ENCODE measurements at regions not wholly inside any gene's neighbourhood (a gene's known extent, or its start where the extent isn't known, plus 50 kb on each side); places are given as distances from the start of the nearest gene placed in this dataset.

DNA sequence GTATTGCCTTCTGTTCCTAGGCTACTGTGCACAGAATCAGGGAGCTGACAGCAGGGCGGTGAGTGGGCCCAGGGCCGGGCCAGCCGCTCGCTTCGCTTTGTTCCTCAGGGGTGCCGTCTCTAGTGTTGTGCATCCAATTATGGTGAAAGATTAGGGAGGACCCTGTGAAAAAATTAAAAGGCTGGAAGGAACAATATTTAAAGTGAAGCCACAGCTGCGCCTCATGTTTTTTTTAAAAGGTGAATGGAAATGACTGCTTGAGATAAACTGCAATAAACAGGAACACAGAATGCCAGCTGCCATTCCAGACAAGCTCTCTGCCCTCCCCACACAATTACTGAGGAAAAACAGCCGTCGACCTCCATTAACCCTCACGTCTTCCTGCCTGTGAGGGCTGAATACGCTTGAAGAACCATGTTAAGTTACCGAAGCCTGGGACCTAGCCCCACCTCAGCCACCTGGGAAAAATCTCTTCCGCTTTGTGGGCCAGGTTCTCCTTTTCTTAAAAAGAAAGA lies 132.0 kb upstream of the IL12A start:
- ATAC-seq: no peak

DNA sequence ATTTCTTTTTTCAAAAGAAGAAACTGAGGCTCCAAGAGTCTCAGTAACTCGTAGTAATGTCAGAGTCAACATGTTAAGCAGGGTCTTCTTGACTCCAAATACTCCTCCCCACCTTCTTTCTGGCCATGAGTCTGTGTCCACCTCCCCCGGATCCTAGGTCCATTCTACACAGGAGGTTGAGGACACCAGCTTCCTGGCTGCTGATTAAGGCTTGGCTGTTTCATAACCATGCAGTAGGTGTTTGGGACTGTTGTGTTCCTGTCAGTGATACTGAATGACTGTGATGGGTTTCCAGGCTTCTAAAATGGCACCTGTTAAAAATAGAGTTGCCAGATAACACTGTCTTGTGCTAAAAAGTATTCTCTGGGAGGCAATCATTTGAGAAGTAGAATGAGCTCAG lies 130.8 kb upstream of the IL12A start:
- ATAC-seq: no peak

DNA sequence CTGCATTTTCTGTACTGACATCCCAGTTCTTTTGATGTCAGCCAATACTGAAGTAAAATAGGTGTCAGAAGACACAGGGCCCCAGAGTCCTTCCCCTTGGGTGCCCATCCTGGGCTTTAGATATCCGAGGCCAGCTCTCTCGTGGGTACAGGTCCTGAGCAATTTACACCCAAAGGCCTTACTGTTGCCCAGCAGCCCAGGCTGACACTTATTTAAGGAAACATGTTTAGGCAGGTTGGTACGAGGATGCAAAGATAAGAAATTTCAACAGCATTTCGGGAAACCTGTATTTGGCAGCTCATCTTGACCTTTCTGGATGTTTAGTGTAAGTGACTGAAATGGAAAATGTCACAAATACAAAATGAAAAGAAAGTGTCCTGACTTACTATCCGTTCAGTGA lies 130.0 kb upstream of the IL12A start:
- no peak for ATAC-seq

DNA sequence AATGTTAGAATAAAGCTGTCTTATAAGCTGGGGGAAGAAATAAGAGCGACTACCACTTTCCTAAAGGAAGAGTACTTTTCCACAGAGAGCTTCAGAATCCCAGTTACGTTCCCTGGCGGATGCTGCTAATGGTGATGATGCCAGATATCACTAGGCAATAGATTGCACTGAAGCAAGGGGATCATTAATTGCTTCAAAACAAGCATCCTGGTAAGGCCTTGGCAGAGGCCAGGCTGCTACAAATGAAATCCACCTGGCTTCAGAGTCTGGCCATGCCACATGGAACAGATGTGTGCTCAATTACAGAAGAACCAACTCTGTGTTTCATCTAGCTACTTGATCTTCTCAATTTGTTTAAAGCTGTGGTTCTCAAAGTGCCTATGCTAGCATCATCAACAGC lies 129.2 kb upstream of the IL12A start:
- ATAC-seq: no peak

DNA sequence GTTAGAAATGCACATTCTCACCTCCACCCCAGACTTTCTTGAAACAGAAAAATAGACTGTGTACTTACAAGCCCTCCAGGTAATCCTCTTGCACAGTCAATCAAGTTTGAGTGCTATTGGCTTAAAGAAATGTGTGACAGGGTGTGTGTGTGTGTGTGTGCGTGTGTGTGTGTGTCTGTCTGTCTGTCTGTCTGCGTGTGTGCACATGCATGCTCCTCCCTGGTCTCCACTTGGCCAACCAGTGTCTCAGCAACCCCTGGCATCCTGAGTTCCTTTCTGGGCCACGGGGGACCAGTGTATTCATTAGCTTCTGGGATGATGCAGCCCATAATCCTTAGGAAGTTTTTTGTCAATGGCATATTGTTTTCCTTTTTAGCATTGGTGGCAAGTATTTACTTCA lies 128.8 kb upstream of the IL12A start:
- peak; percentile 33 for ATAC-seq

DNA sequence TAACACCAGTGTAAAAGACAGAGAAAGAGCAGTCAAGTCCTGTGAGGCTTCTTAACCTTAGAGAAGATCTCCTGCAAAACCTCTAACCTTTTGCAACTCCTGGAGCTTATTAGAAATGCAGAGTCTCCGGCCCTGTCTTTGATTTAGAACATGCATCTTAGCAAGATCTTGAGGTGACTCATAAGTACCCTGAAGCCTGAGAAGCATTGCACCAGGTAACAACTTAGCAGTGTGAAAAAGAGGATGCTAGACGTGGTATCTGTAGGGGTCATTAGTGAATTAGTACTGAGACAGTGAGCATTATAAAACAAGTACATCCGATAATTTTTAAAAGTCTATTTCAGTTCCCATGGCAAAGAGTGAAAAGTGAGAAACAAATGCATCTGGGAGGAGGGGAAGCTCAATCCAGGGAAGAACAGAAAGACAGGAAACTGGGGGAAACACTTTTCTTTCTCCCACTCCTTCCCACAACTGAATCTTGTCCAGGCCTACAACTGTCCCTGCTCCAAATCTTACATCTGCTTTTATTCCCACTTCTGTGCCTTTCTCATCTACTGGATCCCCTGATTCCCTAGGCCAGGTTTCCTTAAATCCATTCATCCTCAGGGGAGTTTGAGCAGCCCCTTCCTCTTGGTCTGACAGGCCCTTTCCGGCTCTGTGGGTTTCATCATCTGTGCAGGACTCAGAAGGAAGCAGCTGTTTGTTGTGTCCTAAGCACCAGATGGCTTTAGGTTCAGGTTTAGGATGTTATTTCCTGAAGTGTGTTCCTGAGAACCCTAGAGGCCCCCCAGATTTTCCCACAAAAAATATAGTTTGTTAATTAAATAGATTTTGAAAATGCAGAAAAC lies 128.1 kb upstream of the IL12A start:
- ATAC-seq: no peak

DNA sequence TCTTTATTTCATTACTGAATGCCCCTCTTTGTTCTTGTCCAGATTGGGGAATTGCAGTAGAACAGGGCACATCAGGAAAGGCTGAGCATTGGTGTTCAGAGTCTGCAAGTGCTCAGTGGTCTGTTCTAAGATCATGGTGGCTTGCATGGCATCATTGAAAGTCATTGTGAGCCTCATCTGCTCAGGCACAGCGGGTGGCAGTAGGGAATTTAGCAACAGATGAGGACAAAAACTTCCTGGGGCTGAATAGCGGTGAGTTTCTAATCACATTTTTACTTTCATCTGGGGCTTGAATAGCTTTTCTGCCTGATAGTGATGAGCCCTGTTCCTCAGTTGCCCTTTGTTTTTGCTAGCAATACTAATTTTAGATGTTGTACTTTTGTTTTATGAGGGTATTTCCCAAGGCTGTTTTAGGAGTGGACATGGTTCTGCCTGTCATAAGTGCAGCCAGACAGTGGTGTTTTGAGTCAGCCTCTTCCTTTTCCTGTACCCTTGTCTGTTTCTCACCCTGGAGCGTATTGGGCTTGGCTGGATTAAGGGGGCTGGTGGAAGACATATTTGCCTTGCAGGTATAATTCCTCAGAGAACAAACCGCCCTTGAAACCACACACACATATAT lies 127.2 kb upstream of the IL12A start:
- ATAC-seq: no peak

DNA sequence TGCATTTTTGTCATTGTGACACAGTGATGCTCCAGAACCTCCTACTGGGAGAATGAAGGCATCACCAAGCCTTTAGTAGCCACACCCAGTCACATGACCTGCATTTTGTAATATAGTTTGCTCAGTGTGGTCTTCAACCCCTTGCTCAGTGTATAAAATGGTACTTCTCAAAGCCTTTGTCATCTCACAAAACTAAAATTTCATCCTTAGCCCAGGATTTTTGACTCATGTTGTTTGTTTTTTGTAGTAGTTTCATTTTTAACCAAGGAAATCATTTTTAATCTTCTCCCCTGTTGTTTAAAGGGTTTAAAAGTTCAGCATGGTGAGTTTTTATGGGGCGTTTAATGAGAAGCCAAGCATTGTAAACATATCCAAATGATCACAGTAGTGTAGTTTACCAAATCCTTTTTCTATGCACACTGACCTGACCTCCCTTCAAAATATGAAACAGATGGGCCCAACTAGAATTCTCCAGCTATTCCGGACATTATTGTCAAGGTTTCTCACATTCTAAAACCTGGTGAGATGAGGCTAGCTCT lies 123.5 kb upstream of the IL12A start:
- no peak for ATAC-seq

DNA sequence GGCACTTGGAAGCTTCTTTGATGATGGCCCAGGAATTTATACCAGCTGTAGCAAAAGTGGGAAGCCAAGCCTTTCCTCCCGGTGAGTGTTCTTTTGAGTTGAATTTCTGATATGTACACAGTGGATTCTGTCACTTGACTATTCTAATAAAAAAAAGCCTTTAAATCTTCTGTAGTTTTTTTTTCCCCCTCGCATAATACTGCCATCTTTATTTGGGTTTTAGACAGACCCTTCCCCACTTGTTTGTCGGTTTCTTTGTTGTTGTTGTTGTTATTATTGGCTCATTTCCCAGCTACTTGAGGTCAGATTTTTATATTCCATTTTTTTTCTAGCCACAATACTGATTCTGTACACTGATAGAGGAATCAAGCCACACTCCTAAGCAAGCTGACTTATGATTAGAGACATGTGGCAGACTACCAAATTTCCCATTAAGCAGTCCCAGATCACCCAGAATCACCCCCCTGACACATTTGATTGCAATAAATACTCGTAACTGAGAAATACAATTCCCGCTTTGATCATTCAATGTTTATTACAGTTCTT lies 122.4 kb upstream of the IL12A start:
- no peak for ATAC-seq

DNA sequence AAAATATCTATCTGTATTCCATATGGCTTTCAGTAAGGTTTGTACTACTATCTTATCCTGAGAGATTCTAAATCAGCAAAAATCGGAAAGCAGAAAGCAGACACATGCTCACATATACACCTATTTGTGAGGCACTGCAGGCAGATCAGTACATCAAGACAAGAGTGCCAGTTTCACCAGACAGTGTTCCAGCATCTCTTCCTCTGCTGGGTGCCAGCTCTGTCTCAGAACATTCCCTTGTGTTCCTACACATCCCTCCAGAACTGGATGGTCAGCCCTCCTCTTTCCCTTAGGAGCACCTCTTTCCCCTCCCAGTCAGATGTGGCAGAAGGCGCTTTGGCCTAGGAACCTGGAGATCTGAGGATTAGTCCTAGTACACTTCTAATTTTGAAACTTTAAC lies 121.3 kb upstream of the IL12A start:
- no peak for ATAC-seq

DNA sequence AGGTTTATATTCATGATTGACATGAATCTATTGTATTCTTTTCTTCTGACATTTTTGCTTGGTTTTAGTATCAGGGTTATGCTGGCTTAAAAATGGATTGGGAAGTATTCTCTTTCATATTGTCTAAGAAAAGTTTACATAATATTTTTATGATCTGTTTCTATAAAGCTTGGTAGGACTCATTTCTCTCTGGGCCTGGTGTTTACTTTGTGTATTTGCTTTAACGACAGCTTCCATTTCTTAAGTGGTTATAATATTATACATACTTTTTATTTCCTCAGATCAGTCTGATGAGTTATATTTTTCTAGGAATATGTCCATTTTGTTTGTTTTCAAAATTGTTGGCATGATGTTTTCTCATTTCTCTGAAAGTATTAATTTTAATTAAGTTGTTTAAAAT lies 117.9 kb upstream of the IL12A start:
- no peak for ATAC-seq

DNA sequence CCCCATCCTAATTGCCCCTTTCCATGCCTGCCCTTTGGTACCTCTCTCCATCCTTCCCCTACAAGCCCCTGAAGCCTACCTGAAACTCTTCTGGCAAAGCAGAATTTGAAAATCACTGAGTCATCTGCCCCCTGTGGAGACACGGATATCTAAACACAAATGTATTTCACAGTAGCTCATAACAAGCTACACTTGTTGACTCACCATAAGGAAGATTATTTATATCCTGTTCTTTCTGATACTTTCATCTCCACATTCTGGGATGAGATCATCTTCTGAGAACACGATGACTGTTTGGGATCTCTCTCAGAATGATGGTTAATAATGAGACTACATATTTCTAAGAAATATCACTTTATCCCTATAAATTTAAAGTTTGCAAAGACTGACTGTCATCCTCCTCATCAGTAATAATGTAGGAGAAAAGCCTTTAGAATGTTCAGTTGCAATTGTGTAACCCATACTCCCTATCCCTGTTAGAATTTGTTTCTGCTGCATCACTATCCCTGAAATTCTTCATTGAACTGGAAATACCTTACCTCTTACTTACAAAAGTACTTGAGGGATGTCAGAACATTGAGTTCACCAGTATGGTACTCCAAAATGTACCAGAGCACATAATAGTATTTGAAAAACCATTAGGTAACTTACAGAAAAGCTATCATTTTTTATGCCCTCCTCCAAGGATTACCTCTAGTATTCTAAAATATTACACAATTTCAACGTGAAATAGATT lies 116.1 kb upstream of the IL12A start:
- peak; percentile 86 for ATAC-seq

DNA sequence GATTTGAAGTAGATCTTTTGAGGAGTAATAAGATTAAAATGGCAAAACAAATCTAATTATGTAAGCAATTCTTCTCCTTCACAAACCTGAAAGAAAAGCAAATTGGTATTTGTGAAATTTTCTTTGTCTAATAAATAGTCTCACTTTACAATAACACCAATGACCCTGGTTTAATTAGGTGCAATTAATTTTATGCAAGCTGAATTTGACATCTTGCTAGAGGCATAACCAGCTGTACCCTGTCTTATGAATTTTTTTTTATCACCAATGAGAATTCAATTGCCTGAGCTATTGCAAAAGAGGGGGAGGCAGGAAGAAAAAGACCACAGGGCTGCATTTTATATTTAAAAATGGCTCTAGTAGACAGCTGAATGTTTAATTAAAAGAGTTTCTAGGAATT lies 113.5 kb upstream of the IL12A start:
- no peak for ATAC-seq

DNA sequence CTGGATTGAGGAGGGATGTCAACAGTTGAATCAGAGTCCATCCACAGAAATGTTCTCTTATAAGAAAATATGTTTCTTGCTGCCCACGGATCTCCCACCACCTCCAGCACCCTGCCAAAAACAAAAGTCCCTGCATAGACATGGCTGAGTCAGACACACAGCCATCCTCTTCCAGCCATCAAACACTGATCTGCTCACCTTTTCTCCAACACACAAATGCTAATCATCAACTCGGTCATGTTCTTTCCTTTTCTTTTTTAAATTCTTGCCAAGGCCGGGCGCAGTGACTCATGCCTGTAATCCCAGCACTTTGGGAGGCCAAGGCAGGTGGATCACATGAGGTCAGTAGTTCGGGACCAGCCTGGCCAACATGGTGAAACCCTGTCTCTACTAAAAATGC lies 110.7 kb upstream of the IL12A start:
- ATAC-seq: no peak

DNA sequence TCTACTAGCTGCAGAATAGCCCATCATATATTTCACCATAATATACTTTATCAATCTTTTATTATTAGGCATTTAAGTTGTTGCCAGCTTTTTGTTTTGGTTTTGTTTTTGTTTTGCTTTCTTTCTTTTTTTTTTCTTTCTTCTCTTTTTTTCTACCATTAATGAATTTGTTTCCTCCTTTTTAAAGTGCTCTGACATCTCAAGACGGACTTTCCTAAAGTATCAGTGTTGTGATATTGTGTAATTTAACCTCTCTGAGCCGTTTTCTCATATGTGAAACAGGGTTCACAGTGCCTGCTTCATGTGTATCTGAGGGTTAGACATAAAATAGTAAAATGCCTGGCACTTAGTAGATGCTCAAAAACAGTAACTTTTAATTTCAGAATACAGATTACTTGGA lies 109.5 kb upstream of the IL12A start:
- ATAC-seq: no peak

DNA sequence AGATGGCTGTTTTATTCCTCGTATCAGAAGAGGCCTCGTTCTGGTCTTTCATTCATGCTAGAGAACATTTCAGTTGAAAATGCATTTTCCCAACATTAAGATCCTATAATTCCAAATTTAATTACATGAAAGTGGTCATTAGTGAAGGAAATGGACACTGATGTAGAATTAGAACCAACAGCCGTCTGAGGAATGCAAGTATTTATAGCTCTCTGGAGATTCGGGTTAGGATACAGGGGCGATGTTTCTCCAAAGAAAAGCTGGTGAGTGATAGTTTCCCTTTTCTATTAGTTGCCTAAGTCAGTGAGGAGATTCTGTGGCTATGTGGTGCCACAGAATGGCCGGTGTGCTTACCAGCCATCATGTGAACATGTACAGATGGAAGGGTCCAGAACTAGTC lies 109.0 kb upstream of the IL12A start:
- ATAC-seq: no peak

DNA sequence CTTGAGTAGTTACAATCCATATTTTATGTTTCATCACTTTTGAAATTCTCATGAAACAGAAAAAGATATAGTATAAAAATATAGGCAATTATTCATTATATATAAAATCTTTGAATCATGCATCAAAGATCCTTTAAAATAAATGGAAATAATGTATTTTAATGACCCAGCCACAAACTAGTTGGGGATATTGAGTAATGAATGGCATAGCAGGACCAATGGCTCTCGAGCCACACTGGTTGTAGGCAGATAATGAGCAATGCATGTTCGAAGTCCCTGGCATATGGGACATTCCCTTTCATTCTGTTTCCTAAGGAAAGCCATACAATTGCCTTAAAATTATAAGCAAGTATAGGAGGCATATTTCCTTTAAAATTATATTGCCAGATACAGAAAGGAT lies 107.4 kb upstream of the IL12A start:
- no peak for ATAC-seq

DNA sequence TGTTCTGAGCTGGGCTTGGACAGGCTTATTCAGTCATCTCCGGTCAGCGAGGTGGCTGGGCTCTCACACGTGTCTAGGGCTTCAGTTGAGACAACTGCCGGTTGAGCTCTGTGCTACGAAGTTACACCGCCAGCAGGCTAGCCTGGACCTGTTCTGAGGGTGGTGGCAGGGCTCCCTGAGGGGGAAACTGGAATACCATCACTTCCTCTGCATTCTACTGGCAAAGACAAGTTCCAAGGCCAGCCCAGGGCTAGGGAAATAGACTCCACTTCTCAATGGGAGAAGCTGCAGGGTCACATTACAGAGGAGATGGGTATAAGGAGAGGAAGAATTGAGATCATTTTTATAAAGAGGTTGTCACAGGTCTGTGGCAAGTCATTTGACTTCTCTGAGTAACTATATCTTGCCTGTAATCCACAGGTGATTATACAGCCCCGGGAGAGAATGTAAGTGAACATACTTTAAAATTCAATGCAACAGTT lies 106.8 kb upstream of the IL12A start:
- ATAC-seq: peak; percentile 86

DNA sequence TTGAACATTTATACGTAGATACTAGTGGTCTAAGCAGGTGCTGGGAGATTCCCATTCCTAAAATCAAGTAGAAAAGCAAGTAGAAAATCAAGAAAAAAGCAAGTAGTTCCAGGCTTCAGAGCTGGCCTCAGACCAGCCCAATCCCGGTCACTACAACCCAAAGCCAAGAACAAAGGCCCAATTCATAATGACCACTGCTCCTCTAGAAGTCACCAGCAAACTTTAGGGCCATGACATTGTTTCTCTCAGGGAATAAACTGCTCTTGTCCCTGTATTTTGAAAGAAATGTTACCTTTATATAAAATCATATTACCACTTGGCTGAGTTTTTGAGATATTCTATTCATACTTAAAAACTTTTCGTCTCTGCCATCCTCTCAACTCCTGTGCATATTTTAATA lies 106.3 kb upstream of the IL12A start:
- no peak for ATAC-seq

DNA sequence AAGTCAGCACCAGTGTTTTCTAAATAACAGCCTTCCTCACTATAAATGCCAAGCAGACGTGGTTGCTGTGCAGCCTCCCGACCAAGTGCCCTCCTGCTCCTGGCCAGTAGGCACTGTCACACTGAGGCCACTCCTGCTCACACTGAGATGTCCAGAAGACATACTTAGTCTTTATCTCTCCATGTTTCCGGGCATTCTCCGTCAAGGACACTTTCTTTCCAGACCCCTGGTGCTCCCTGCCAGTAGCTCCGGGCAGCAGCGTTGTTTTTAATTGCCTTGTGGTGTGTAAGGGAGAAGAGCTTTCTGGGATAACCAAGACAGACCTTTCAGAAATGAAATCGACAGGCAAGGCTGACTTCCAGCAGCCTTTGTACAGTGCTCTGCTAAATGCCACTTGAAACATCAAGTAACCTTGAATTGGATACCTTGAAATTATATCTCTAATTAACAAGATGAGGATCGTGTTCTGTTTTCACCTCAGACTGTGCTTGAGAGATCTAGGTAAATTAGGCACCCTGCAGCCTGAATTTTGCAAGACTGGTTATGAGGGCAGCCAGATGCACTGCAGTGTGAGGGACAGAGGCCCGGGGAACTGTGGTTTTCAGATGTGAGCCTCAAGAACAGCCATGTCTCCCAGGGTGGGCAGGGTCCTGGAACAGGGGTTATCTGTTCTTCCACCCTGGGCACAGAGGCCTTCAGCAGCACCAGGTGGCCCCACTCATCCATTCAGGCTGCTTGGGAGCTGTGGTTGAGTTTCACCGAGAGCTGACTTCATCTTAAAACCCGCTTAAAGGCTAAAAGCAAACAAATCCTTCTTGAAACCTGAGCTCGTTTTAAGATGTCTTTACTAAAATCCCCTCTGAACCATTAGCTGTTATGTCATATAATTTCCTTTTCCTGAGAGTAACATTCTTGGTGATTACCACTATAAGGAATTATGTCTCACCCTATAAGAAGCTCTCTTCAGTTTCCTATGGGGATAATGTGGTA lies 105.5 kb upstream of the IL12A start:
- ATAC-seq: no peak

DNA sequence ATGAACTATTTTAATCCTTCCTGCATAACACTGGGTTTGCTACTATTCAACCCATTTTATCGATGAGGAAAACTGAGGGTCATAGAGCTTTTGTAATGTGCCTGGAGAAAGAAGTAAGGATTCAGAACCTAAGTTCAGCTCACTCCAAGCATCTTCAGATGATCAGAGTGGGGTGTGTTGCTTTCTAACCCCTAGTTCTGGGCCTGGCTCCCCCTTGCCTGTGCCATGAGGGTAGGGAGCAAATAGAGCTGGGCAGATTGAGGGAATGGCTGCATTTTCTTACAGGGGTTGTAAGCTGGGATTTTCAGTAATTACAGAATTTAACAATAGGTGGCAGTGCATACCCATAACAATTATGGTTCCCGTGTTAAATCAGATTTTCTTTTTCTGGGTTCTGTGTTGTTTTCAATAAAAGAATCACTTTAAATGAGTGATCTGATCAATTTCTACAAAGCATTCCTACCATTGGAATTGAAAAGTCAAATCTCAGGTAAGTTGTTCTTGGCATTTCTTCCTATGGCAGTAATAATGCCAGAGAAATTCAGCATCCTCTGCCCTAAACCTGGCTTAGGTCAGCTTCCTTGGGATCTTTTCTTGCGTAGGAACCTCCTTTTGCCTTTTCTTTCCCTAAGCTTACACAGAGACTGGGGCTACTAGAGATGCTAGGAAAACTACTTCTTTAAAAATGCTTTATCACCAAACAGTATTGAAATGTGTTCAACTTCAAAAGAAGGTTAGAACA lies 103.8 kb upstream of the IL12A start:
- no peak for ATAC-seq

Measured in esophagus mucosa (tissue), 1 donor.